SK-N-SH treated with all-trans-retinoic acid at 6 μM for 48 hours (cell line): ENCODE measurements at regions not wholly inside any gene's neighbourhood (a gene's known extent, or its start where the extent isn't known, plus 50 kb on each side); places are given as distances from the start of the nearest gene placed in this dataset.

Experiments
- ATAC-seq: fragments of 200-7000 bp; cut with Tn5 transposase; 3 replicates; pipeline ENCODE4 v1.9.1; 2020; ENCODE audit warnings: mild to moderate bottlenecking, moderate library complexity
- ARNTL ChIP-seq: fragments of 450-650 bp; formaldehyde crosslinking; IDR thresholded peaks from 2 replicates; pipeline ENCODE4 v1.5.0; 2020; ENCODE audit warnings: low read depth, mild to moderate bottlenecking, moderate library complexity, borderline replicate concordance
- BACH2 ChIP-seq: fragments of 250-450 bp; sonication (Bioruptor Pico); IDR thresholded peaks from 2 replicates; pipeline ENCODE4 v1.9.0; 2021; ENCODE audit warnings: mild to moderate bottlenecking, borderline replicate concordance
- CSDC2 ChIP-seq: fragments of 250-450 bp; sonication (Bioruptor Pico); IDR thresholded peaks from 2 replicates; pipeline ENCODE4 v1.5.0; 2020; ENCODE audit warnings: mild to moderate bottlenecking, moderate library complexity
- ESRRG ChIP-seq: fragments of 250-450 bp; sonication (Bioruptor Pico); IDR thresholded peaks from 2 replicates; pipeline ENCODE4 v1.6.1; 2021; ENCODE audit warnings: mild to moderate bottlenecking
- GLIS3 ChIP-seq: fragments of 250-450 bp; sonication (Bioruptor Pico); IDR thresholded peaks from 2 replicates; pipeline ENCODE4 v1.5.0; 2020; ENCODE audit warnings: mild to moderate bottlenecking, moderate library complexity
- ISL1 ChIP-seq: fragments of 250-450 bp; sonication (Bioruptor Pico); IDR thresholded peaks from 2 replicates; pipeline ENCODE4 v2.1.2; 2022; ENCODE audit warnings: mild to moderate bottlenecking, moderate library complexity
- RARB ChIP-seq: fragments of 250-450 bp; sonication (Bioruptor Pico); IDR thresholded peaks from 2 replicates; pipeline ENCODE4 v1.8.0; 2021; ENCODE audit warnings: mild to moderate bottlenecking, moderate library complexity
- SNAI2 ChIP-seq: fragments of 250-450 bp; sonication (Bioruptor Pico); IDR thresholded peaks from 2 replicates; pipeline ENCODE4 v1.5.0; 2020; ENCODE audit warnings: mild to moderate bottlenecking, moderate library complexity
- TOX ChIP-seq: fragments of 250-450 bp; sonication (Bioruptor Pico); IDR thresholded peaks from 2 replicates; pipeline ENCODE4 v1.8.0; 2021; ENCODE audit warnings: mild to moderate bottlenecking, moderate library complexity, borderline replicate concordance
- ZC3H10 ChIP-seq: fragments of 250-450 bp; sonication (Bioruptor Pico); IDR thresholded peaks from 2 replicates; pipeline ENCODE4 v1.5.1; 2021; ENCODE audit warnings: mild to moderate bottlenecking, moderate library complexity
- ZFP3 ChIP-seq: fragments of 250-450 bp; sonication (Bioruptor Pico); IDR thresholded peaks from 2 replicates; pipeline ENCODE4 v1.5.0; 2020; ENCODE audit warnings: mild to moderate bottlenecking, moderate library complexity
- ZFP30 ChIP-seq: fragments of 450-650 bp; formaldehyde crosslinking; IDR thresholded peaks from 2 replicates; pipeline ENCODE4 v1.5.0; 2022; ENCODE audit warnings: mild to moderate bottlenecking, moderate library complexity
- ZNF565 ChIP-seq: fragments of 450-650 bp; formaldehyde crosslinking; conservative IDR thresholded peaks from 2 replicates; pipeline ENCODE4 v1.5.0; 2020; ENCODE audit warnings: low read depth, mild to moderate bottlenecking, moderate library complexity
- ZNF70 ChIP-seq: fragments of 450-650 bp; formaldehyde crosslinking; IDR thresholded peaks from 2 replicates; pipeline ENCODE4 v1.5.0; 2020; ENCODE audit warnings: mild to moderate bottlenecking, moderate library complexity
- ZNF8 ChIP-seq: fragments of 450-650 bp; formaldehyde crosslinking; IDR thresholded peaks from 2 replicates; pipeline ENCODE4 v1.5.0; 2020; ENCODE audit warnings: mild to moderate bottlenecking, moderate library complexity
- TF ChIP-seq, protein P1 (sequence below): fragments of 250-450 bp; sonication (Bioruptor Pico); IDR thresholded peaks from 2 replicates; pipeline ENCODE4 v1.5.1; 2021; ENCODE audit warnings: mild to moderate bottlenecking, moderate library complexity
- TF ChIP-seq, protein P2 (sequence below): fragments of 250-450 bp; sonication (Bioruptor Pico); IDR thresholded peaks from 2 replicates; pipeline ENCODE4 v1.8.0; 2021; ENCODE audit warnings: low read depth, mild to moderate bottlenecking, moderate library complexity, borderline replicate concordance
- TF ChIP-seq, protein P3 (sequence below): fragments of 250-450 bp; sonication (Bioruptor Pico); IDR thresholded peaks from 2 replicates; pipeline ENCODE4 v1.5.0; 2020; ENCODE audit warnings: mild to moderate bottlenecking, moderate library complexity
- TF ChIP-seq, protein P4 (sequence below): fragments of 250-450 bp; sonication (Bioruptor Pico); IDR thresholded peaks from 2 replicates; pipeline ENCODE4 v1.8.0; 2020; ENCODE audit warnings: mild to moderate bottlenecking, moderate library complexity, borderline replicate concordance

DNA sequence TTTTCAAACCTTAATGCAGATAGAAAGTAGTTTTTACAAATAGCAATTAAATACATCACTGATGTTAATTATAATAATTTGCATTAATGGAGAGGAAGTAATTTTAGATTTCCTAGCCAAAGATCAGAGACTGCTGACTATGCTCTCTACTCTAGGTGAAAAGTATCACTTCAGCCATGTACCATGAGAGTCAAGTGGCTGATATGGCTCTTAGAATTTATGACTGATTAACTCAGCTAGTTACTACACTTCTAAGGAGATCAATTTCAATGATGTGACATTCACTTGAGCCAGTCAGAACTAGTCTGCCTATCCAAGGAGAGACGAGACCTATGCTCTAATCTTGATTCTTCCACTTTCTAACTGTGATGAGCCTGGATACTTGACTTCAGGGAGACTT is 405.7 kb upstream of the RORA start (continued):
- TF ChIP-seq, protein P1, sequence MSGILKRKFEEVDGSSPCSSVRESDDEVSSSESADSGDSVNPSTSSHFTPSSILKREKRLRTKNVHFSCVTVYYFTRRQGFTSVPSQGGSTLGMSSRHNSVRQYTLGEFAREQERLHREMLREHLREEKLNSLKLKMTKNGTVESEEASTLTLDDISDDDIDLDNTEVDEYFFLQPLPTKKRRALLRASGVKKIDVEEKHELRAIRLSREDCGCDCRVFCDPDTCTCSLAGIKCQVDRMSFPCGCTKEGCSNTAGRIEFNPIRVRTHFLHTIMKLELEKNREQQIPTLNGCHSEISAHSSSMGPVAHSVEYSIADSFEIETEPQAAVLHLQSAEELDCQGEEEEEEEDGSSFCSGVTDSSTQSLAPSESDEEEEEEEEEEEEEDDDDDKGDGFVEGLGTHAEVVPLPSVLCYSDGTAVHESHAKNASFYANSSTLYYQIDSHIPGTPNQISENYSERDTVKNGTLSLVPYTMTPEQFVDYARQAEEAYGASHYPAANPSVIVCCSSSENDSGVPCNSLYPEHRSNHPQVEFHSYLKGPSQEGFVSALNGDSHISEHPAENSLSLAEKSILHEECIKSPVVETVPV (CRISPR knock-in tag) = no peak

DNA sequence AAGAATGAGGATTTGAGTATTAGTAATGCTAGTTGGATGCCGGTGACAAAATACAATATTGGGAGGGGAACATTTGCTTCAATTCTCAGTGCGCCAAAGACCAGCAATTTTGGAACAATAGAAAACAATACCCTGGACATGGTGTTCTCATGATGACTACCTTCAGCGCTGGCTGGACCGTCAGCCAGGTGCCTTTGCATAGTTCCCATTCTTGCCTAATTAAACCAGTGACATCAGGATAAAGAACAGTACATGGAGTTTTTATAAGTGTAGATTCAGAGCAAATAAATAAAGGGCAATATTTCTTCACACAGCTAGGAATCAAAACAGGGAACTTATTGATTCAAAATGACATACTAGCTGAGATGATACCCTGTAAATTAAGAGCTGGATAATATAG is 404.8 kb upstream of the RORA start:
- ATAC-seq = no peak
- TF ChIP-seq ARNTL (CRISPR knock-in tag) (no peak), ESRRG (no peak), RARB (CRISPR knock-in tag) (no peak), ISL1 (CRISPR knock-in tag) (no peak), TOX (CRISPR knock-in tag) (no peak), ZNF565 (CRISPR knock-in tag) (no peak), CSDC2 (CRISPR knock-in tag) (no peak)

DNA sequence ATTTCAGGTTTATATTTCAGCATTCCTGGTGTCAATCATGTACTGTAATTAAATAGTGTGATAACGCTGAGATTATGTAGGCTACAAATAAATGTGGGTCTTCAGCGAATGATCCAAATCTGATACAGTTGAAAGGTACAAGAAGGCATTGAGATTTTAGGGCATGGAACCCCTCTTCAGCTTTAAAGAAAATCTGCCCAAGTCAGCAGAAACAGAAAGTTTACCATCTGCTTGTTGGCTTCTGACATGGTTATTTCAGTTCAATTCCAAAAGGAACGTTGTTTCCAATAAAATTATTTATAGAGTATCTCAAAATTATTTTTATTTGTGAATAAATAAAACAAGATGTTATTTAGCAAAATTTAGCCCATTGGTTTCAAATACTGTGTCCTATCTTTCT is 400.2 kb upstream of the RORA start:
- TF ChIP-seq ZNF70 (CRISPR knock-in tag) (no peak), ESRRG (no peak), ZNF565 (CRISPR knock-in tag) (no peak), GLIS3 (CRISPR knock-in tag) (no peak), ZNF8 (no peak), ZC3H10 (CRISPR knock-in tag) (no peak), ZFP3 (no peak)
- TF ChIP-seq, protein P2, sequence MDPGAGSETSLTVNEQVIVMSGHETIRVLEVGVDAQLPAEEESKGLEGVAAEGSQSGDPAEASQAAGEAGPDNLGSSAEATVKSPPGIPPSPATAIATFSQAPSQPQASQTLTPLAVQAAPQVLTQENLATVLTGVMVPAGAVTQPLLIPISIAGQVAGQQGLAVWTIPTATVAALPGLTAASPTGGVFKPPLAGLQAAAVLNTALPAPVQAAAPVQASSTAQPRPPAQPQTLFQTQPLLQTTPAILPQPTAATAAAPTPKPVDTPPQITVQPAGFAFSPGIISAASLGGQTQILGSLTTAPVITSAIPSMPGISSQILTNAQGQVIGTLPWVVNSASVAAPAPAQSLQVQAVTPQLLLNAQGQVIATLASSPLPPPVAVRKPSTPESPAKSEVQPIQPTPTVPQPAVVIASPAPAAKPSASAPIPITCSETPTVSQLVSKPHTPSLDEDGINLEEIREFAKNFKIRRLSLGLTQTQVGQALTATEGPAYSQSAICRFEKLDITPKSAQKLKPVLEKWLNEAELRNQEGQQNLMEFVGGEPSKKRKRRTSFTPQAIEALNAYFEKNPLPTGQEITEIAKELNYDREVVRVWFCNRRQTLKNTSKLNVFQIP (CRISPR knock-in tag) = no peak
- no peak for ATAC-seq

DNA sequence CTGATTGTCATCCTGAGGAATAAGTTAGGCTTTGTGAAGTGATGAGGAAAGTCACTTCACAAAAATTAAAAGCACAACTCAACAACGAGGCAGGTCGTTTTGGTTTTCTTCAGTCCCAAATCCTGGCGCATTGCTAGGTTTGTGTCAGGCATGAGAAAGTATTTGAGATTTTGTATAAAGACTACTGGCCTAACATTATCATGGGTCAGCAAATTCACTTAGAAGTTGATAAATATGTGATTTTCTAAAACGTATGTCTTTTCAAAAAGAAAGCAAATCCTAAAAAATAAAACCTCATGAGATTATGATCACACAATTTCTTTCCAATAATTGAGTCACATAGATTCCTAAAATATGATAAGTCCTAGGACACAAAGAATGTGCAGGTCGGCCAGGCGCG is 395.8 kb upstream of the RORA start:
- ATAC-seq = no peak
- TF ChIP-seq, protein P1 (CRISPR knock-in tag) = no peak
- no peak for TF ChIP-seq ARNTL (CRISPR knock-in tag)
- TF ChIP-seq, protein P3, sequence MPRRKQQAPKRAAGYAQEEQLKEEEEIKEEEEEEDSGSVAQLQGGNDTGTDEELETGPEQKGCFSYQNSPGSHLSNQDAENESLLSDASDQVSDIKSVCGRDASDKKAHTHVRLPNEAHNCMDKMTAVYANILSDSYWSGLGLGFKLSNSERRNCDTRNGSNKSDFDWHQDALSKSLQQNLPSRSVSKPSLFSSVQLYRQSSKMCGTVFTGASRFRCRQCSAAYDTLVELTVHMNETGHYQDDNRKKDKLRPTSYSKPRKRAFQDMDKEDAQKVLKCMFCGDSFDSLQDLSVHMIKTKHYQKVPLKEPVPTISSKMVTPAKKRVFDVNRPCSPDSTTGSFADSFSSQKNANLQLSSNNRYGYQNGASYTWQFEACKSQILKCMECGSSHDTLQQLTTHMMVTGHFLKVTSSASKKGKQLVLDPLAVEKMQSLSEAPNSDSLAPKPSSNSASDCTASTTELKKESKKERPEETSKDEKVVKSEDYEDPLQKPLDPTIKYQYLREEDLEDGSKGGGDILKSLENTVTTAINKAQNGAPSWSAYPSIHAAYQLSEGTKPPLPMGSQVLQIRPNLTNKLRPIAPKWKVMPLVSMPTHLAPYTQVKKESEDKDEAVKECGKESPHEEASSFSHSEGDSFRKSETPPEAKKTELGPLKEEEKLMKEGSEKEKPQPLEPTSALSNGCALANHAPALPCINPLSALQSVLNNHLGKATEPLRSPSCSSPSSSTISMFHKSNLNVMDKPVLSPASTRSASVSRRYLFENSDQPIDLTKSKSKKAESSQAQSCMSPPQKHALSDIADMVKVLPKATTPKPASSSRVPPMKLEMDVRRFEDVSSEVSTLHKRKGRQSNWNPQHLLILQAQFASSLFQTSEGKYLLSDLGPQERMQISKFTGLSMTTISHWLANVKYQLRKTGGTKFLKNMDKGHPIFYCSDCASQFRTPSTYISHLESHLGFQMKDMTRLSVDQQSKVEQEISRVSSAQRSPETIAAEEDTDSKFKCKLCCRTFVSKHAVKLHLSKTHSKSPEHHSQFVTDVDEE (CRISPR knock-in tag) = no peak
- no peak for TF ChIP-seq BACH2 (CRISPR knock-in tag)

DNA sequence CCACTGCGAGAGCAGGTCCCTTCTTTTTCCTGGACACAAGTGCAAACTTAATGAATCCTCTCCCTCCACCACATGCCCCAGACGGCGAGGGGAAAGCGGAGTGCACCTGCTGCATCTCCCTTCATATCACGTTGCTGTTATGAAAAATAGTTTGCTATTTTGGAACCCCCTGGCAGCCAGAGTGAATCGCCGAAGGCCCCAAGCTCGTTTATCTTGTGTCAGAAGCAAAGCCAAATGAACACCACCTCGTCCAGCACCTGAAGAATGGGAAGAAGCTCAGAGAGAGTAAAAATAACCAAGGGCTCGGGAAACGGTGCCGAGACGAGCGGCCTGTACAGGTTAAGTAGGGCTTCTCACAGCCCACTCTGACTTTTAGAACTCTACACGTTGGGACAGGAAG is 394.6 kb upstream of the RORA start:
- no peak for ATAC-seq
- TF ChIP-seq SNAI2 = no peak
- TF ChIP-seq BACH2 (CRISPR knock-in tag) = no peak
- no peak for TF ChIP-seq ESRRG
- TF ChIP-seq RARB (CRISPR knock-in tag) = no peak
- TF ChIP-seq, protein P3 (CRISPR knock-in tag) = no peak
- TF ChIP-seq, protein P4, sequence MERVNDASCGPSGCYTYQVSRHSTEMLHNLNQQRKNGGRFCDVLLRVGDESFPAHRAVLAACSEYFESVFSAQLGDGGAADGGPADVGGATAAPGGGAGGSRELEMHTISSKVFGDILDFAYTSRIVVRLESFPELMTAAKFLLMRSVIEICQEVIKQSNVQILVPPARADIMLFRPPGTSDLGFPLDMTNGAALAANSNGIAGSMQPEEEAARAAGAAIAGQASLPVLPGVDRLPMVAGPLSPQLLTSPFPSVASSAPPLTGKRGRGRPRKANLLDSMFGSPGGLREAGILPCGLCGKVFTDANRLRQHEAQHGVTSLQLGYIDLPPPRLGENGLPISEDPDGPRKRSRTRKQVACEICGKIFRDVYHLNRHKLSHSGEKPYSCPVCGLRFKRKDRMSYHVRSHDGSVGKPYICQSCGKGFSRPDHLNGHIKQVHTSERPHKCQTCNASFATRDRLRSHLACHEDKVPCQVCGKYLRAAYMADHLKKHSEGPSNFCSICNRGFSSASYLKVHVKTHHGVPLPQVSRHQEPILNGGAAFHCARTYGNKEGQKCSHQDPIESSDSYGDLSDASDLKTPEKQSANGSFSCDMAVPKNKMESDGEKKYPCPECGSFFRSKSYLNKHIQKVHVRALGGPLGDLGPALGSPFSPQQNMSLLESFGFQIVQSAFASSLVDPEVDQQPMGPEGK (CRISPR knock-in tag) = no peak
- no peak for TF ChIP-seq ISL1 (CRISPR knock-in tag)
- TF ChIP-seq ZFP30 (CRISPR knock-in tag) = no peak
- TF ChIP-seq GLIS3 (CRISPR knock-in tag) = no peak
- TF ChIP-seq TOX (CRISPR knock-in tag) = no peak
